MM.1S (cell line): ENCODE measurements at regions not wholly inside any gene's neighbourhood (a gene's known extent, or its start where the extent isn't known, plus 50 kb on each side); places are given as distances from the start of the nearest gene placed in this dataset.

Experiments used
- DNase-seq: peaks from one replicate; pipeline ENCODE4 v3.0.0-alpha.2; 2015
- H2AFZ ChIP-seq: fragments of 300-600 bp; sonication (generic); 2 replicates; pipeline ENCODE4 v1.6.0; 2016; ENCODE audit warnings: antibody characterized with exemption, low read length
- H3F3A ChIP-seq: fragments of 300-600 bp; sonication (generic); 2 replicates; pipeline ENCODE4 v1.6.1; 2016; ENCODE audit warnings: mild to moderate bottlenecking, antibody characterized with exemption, low read length, moderate library complexity, mixed read lengths; ENCODE audit not compliant: insufficient read depth
- H3K27ac ChIP-seq: fragments of 300-600 bp; sonication (generic); 2 replicates; pipeline ENCODE4 v1.5.1; 2016; ENCODE audit warnings: mild to moderate bottlenecking, low read length
- H3K27me3 ChIP-seq: fragments of 300-600 bp; sonication (generic); replicated peaks from 2 replicates; pipeline ENCODE4 v1.6.0; 2016; ENCODE audit warnings: low read length; ENCODE audit not compliant: insufficient read depth
- H3K36me3 ChIP-seq: fragments of 300-600 bp; sonication (generic); replicated peaks from 2 replicates; pipeline ENCODE4 v1.6.1; 2016; ENCODE audit warnings: mild to moderate bottlenecking, low read length, mixed read lengths; ENCODE audit not compliant: insufficient read depth
- H3K4me1 ChIP-seq: fragments of 300-600 bp; sonication (generic); 2 replicates; pipeline ENCODE4 v1.6.1; 2016; ENCODE audit warnings: low read length, mixed read lengths
- H3K4me2 ChIP-seq: fragments of 300-600 bp; sonication (generic); 2 replicates; pipeline ENCODE4 v1.6.0; 2016; ENCODE audit warnings: low read depth, low read length
- H3K4me3 ChIP-seq: fragments of 300-600 bp; sonication (generic); 2 replicates; pipeline ENCODE4 v1.5.1; 2016; ENCODE audit warnings: low read length, mixed read lengths
- H3K79me2 ChIP-seq: fragments of 300-600 bp; sonication (generic); 2 replicates; pipeline ENCODE4 v1.6.1; 2016; ENCODE audit warnings: mixed run types, low read length, mixed read lengths
- H3K9ac ChIP-seq: fragments of 300-600 bp; sonication (generic); 2 replicates; pipeline ENCODE4 v1.6.1; 2016; ENCODE audit warnings: low read length, mixed read lengths
- H3K9me2 ChIP-seq: fragments of 300-600 bp; sonication (generic); replicated peaks from 2 replicates; pipeline ENCODE4 v1.6.1; 2016; ENCODE audit warnings: mild to moderate bottlenecking, low read length, mixed read lengths; ENCODE audit not compliant: insufficient read depth
- H3K9me3 ChIP-seq: fragments of 300-600 bp; sonication (generic); replicated peaks from 2 replicates; pipeline ENCODE4 v1.6.1; 2016; ENCODE audit warnings: mild to moderate bottlenecking, low read length, mixed read lengths; ENCODE audit not compliant: insufficient read depth
- H4K20me1 ChIP-seq: fragments of 300-600 bp; sonication (generic); 2 replicates; pipeline ENCODE4 v1.6.1; 2016; ENCODE audit warnings: mild to moderate bottlenecking, low read length, moderate library complexity, mixed read lengths; ENCODE audit not compliant: insufficient read depth
- EZH2 ChIP-seq: fragments of 300-600 bp; sonication (generic); optimal IDR thresholded peaks from 2 replicates; pipeline ENCODE3; 2017; ENCODE audit warnings: low read depth, mild to moderate bottlenecking, antibody characterized with exemption, low read length, mixed read lengths
- EZH2phosphoT487 ChIP-seq: fragments of 300-600 bp; sonication (generic); IDR thresholded peaks from 2 replicates; pipeline ENCODE4 v1.6.1; 2018; ENCODE audit warnings: antibody characterized with exemption, low read length
- TF ChIP-seq, protein P1 (sequence below): fragments of 300-600 bp; sonication (generic); IDR thresholded peaks from 2 replicates; pipeline ENCODE4 v1.5.1; 2016; ENCODE audit warnings: antibody characterized with exemption, low read length, mixed read lengths

DNA sequence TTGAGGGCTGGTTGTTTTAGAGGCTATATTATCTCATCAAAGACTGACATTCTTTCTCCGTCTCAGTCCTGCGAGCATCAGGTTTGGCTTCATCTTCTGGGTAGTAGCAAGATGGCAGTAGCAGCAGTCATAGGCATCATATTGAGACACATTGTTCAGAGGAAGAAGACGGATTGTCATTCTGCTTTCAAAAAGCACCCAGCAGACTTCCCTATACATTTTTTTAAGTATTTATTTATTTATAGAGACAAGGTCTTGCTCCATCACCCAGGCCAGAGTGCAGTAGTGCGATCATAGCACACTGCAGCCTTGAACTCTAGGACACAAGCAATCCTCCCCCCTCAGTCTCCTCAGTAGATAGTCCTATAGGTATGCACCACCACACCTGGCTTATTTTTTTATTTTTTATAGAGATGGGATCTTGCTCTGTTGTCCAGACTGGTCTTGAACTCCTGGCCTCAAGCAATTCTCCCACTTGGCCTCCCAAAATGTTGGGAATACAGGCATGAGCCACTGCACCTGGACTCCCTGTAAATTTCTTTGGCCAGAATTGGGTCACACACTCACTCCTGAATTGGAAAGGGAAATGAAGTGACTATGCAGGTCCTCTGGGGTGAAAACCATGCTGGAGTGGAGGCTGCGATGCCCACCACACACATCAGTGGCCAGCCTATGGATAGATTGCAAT, 125.4 kb downstream of the SLC38A6 start:
- Histone ChIP-seq H2AFZ (no peak overlapping the region), H4K20me1 (no peaks in the 10 kb centered on the region), H3K27me3 (no peaks in the 10 kb centered on the region), H3K4me3 (no peak overlapping the region), H3K27ac (no peak overlapping the region), H3K4me1 (peaks cover 13% of the 10 kb centered on the region), H3F3A (no peaks in the 10 kb centered on the region), H3K79me2 (no peaks in the 10 kb centered on the region), H3K4me2 (no peak overlapping the region), H3K9ac (no peak overlapping the region), H3K9me3 (no peaks in the 10 kb centered on the region), H3K36me3 (no peaks in the 10 kb centered on the region), H3K9me2 (no peaks in the 10 kb centered on the region)
- TF ChIP-seq EZH2 (no peak), EZH2phosphoT487 (no peak)
- TF ChIP-seq, protein P1, sequence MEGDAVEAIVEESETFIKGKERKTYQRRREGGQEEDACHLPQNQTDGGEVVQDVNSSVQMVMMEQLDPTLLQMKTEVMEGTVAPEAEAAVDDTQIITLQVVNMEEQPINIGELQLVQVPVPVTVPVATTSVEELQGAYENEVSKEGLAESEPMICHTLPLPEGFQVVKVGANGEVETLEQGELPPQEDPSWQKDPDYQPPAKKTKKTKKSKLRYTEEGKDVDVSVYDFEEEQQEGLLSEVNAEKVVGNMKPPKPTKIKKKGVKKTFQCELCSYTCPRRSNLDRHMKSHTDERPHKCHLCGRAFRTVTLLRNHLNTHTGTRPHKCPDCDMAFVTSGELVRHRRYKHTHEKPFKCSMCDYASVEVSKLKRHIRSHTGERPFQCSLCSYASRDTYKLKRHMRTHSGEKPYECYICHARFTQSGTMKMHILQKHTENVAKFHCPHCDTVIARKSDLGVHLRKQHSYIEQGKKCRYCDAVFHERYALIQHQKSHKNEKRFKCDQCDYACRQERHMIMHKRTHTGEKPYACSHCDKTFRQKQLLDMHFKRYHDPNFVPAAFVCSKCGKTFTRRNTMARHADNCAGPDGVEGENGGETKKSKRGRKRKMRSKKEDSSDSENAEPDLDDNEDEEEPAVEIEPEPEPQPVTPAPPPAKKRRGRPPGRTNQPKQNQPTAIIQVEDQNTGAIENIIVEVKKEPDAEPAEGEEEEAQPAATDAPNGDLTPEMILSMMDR, result no peak
- DNase-seq, result no peak

DNA sequence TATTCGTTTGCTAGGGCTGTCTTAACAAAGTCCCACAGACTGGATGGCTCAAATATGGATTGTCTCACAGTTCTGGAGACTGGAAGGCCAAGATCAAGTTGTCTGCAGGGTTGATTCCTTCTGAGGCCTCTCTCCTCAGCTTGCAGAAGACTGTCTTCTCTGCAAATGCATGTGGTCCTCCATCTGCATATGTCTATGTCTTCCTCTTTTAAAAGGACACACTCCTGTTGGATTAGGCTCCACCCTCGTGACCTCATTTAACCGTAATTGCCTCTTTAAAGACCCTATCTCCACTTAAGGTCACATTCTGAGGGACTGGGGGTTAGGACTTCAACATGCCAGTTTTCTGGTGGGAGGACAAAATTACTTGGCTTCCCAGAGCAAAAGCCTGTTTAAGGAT, 123.3 kb downstream of the SLC38A6 start:
- H3K9ac ChIP-seq, result no peak overlapping the region
- no peaks in the 10 kb centered on the region for H3K36me3 ChIP-seq
- H3F3A ChIP-seq, result no peaks in the 10 kb centered on the region
- H3K79me2 ChIP-seq, result no peaks in the 10 kb centered on the region
- no peak overlapping the region for H2AFZ ChIP-seq
- H3K27ac ChIP-seq, result no peak overlapping the region
- no peaks in the 10 kb centered on the region for H3K27me3 ChIP-seq
- TF ChIP-seq EZH2phosphoT487 (no peak), EZH2 (no peak)
- TF ChIP-seq, protein P1, result no peak
- H3K9me3 ChIP-seq, result no peaks in the 10 kb centered on the region
- DNase-seq, result no peak
- no peaks in the 10 kb centered on the region for H3K9me2 ChIP-seq
- no peaks in the 10 kb centered on the region for H4K20me1 ChIP-seq
- peaks cover 16% of the 10 kb centered on the region for H3K4me1 ChIP-seq
- no peak overlapping the region for H3K4me3 ChIP-seq
- H3K4me2 ChIP-seq, result no peak overlapping the region

DNA sequence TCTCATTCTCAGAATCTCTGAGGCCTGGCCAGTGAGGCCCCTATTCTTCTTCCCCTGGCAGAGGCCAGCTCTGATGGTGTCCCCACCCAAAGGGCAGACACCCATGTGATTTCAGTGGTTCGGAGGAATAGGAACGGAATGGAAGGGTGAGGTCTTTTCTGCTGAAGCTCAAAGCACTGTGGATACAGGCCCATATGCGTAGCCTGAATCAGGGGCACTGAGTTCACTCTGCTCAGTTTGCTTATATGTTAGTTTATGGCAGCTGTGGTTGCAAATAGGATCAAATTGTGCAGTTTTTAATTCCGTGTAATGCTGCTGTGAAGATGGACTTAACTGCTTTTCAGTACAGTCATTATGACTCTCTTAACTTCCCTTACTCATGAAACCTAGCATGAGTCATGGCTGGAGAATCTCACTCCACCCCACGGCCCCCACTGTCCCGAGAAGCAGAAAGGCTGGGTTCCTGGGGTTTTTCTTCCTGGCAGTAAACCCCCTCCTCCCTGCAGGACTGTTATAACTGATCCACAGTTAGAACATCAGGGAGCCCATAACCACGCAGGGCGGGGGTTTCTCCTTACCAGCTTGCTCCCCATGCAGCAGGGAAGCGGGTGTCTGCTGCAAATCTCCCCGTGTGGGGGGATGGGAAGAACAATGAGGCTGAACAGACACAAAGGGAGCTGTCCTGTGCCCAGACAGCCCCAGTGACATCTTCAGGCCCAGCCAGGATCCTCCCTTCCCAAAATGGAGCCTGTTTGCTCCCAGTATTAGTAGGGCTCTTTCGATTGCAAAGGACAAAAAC, 122.7 kb downstream of the SLC38A6 start:
- peaks cover 16% of the 10 kb centered on the region for H3K4me1 ChIP-seq
- TF ChIP-seq, protein P1, result no peak
- TF ChIP-seq EZH2 (no peak), EZH2phosphoT487 (no peak)
- DNase-seq, result no peak
- no peaks in the 10 kb centered on the region for H3F3A ChIP-seq
- H3K79me2 ChIP-seq, result no peaks in the 10 kb centered on the region
- H3K27me3 ChIP-seq, result no peaks in the 10 kb centered on the region
- H3K36me3 ChIP-seq, result no peaks in the 10 kb centered on the region
- no peak overlapping the region for H3K4me3 ChIP-seq
- H3K9me3 ChIP-seq, result no peaks in the 10 kb centered on the region
- H3K27ac ChIP-seq, result no peak overlapping the region
- H3K9me2 ChIP-seq, result no peaks in the 10 kb centered on the region
- H4K20me1 ChIP-seq, result no peaks in the 10 kb centered on the region
- no peak overlapping the region for H2AFZ ChIP-seq
- H3K9ac ChIP-seq, result no peak overlapping the region
- H3K4me2 ChIP-seq, result no peak overlapping the region
